ENCODE measurements at regions not wholly inside any gene's neighbourhood (a gene's known extent, or its start where the extent isn't known, plus 50 kb on each side); places are given as distances from the start of the nearest gene placed in this dataset.

DNA sequence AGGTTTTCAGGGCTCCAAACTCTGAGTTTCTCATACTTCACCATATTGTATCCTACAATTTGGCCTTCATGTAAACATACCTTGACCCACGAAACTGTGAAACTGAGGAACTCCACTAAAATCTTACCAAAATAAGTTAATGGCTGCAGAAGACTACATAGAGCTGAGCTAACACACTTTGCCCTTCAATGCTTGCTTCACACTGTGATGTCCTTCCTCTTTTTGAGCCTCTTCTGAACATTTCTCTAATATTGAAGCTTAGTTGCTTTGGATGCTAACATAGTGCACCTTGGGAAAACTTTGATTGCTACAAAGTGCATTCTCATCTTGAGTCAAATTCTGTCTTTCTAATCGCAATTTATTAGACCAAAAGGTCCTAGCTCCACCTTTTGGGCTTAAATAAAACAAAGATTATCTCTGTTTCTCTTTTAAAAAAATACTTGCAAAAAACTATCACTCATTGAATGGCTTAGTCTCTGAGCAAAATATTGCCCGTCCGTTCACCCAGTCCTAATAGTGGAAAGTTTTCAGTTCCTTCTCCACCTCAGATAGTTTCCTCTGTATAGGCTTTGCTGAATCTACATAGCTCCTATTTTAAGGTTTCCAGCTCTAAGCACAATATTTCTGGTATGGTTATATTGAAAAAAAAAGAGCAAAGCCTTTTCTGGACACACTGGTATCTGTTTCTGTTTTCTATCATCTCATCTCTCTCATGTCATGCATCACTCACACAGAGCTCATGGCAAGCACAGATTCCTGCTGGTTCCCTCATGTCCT is 494.6 kb downstream of the RFPL4B start:
- H3K36me3 ChIP-seq (ENCODE audit: control insufficient read depth in 2 of 2, insufficient read depth in 2 of 2, low read length in 1 of 2) = no peaks in the 10 kb centered on the region
- no peak for DNase-seq (ENCODE audit: low read depth in 6 of 9, low spot score in 9 of 9)
- no peaks in the 10 kb centered on the region for H3K4me1 ChIP-seq (ENCODE audit: control insufficient read depth in 2 of 2, insufficient read depth in 2 of 2, low read length in 2 of 2)
- H3K4me3 ChIP-seq (ENCODE audit: low read length in 2 of 2) = no peak overlapping the region
- no peaks in the 10 kb centered on the region for H3K27me3 ChIP-seq (ENCODE audit: control insufficient read depth in 2 of 2, insufficient read depth in 1 of 2, low read length in 1 of 2)
- no peak overlapping the region for H3K27ac ChIP-seq (ENCODE audit: low read depth in 1 of 2, low read length in 1 of 2)
- no peaks in the 10 kb centered on the region for H3K9me3 ChIP-seq (ENCODE audit: control insufficient read depth in 2 of 2, insufficient read depth in 1 of 2, low read length in 1 of 2)
- WGBS = 92% methylated on average over 4 of the region's 4 CpGs

DNA sequence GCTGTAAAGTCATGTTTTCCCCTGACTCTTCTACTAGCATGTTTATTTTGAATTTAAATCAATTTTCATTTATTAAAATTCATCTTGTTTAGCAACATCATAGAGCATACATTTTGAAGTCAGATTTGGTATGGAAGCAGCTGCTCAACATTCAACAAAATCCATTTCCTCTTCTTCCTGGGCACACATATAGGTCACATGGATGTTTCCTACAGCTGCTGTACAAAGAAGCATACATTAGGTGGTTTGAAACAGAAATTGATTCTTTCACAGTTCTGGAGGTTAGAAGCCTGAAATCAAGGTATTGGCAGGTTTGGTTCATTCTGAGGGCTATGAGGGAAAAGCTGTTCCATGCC is 495.2 kb downstream of the RFPL4B start:
- H3K27me3 ChIP-seq (ENCODE audit: control insufficient read depth in 2 of 2, insufficient read depth in 1 of 2, low read length in 1 of 2) = no peaks in the 10 kb centered on the region
- no peak for DNase-seq (ENCODE audit: low read depth in 6 of 9, low spot score in 9 of 9)

DNA sequence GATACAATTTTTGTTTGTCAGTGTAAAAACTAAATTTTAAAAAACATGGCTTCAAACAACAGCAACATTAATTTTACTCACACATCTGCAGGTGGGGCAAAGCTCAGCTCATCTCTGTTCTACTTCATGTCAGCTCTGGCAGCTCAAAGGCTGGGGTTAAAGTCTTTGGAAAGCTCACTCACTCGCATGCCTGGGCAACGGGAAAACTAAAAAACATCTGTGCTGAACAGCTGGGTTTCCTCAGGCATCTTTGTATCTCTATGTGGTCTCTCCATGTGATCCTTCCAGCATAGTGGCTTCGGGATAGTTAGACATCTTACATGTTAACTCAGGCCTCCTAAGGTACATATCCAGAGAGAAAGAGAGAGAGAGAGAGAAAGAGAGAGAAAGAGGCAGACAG is 499.6 kb downstream of the RFPL4B start:
- Histone ChIP-seq H3K27ac (ENCODE audit: low read depth in 1 of 2, low read length in 1 of 2) (no peak overlapping the region), H3K4me1 (ENCODE audit: control insufficient read depth in 2 of 2, insufficient read depth in 2 of 2, low read length in 2 of 2) (no peaks in the 10 kb centered on the region), H3K36me3 (ENCODE audit: control insufficient read depth in 2 of 2, insufficient read depth in 2 of 2, low read length in 1 of 2) (no peaks in the 10 kb centered on the region), H3K4me3 (ENCODE audit: low read length in 2 of 2) (no peak overlapping the region), H3K9me3 (ENCODE audit: control insufficient read depth in 2 of 2, insufficient read depth in 1 of 2, low read length in 1 of 2) (no peaks in the 10 kb centered on the region), H3K27me3 (ENCODE audit: control insufficient read depth in 2 of 2, insufficient read depth in 1 of 2, low read length in 1 of 2) (no peaks in the 10 kb centered on the region)
- 92% methylated on average over 3 of the region's 3 CpGs for WGBS
- no peak for DNase-seq (ENCODE audit: low read depth in 6 of 9, low spot score in 9 of 9)

More for the DNA sequence above, 495.2 kb downstream of the RFPL4B start:
- Histone ChIP-seq H3K9me3 (ENCODE audit: control insufficient read depth in 2 of 2, insufficient read depth in 1 of 2, low read length in 1 of 2) (no peaks in the 10 kb centered on the region), H3K4me3 (ENCODE audit: low read length in 2 of 2) (no peak overlapping the region), H3K27ac (ENCODE audit: low read depth in 1 of 2, low read length in 1 of 2) (no peak overlapping the region), H3K4me1 (ENCODE audit: control insufficient read depth in 2 of 2, insufficient read depth in 2 of 2, low read length in 2 of 2) (no peaks in the 10 kb centered on the region), H3K36me3 (ENCODE audit: control insufficient read depth in 2 of 2, insufficient read depth in 2 of 2, low read length in 1 of 2) (no peaks in the 10 kb centered on the region)

DNA sequence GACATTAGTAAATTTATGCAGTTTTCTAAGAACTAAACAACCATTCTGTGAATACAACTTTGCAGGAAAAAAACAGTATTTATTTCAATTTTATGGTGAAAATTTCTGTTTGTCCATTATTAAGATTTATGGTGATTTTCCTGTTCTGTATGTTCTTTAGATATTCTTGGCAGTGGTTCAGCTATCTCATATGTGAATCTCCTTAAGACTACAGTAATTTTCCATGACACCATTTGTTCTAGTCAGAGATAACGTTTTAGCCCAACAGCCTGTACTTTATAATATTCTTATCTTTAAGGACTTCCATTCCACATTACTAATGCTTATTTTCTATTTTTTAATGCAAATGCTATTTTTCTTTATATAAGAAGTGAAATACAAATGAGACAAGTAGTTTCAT is 504.0 kb downstream of the RFPL4B start:
- Histone ChIP-seq H3K36me3 (ENCODE audit: control insufficient read depth in 2 of 2, insufficient read depth in 2 of 2, low read length in 1 of 2) (no peaks in the 10 kb centered on the region), H3K27me3 (ENCODE audit: control insufficient read depth in 2 of 2, insufficient read depth in 1 of 2, low read length in 1 of 2) (no peaks in the 10 kb centered on the region), H3K4me3 (ENCODE audit: low read length in 2 of 2) (no peak overlapping the region), H3K4me1 (ENCODE audit: control insufficient read depth in 2 of 2, insufficient read depth in 2 of 2, low read length in 2 of 2) (no peaks in the 10 kb centered on the region), H3K9me3 (ENCODE audit: control insufficient read depth in 2 of 2, insufficient read depth in 1 of 2, low read length in 1 of 2) (no peaks in the 10 kb centered on the region), H3K27ac (ENCODE audit: low read depth in 1 of 2, low read length in 1 of 2) (no peak overlapping the region)
- DNase-seq (ENCODE audit: low read depth in 6 of 9, low spot score in 9 of 9) = no peak
- WGBS = 38% methylated on average over 1 of the region's 1 CpG

DNA sequence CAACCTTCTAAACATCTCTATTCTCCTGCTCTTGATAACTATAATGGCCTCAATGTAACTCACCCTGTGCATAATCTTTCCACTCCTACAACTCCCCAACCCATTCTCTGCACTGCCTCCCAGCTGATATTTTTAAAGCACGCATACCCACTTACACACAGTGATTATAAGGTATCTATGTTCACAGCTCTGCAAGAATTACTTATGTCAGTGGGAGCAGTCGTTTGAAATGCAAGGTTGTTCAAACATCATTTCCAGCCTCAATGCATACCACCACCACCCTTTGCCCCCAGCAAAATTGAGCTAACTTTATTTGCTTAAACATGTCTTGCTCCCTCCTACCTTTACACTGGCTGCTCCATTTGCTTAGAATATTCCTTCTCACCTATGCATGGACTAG is 506.0 kb downstream of the RFPL4B start:
- no peak for DNase-seq (ENCODE audit: low read depth in 6 of 9, low spot score in 9 of 9)
- Histone ChIP-seq H3K27me3 (ENCODE audit: control insufficient read depth in 2 of 2, insufficient read depth in 1 of 2, low read length in 1 of 2) (no peaks in the 10 kb centered on the region), H3K27ac (ENCODE audit: low read depth in 1 of 2, low read length in 1 of 2) (no peak overlapping the region), H3K4me1 (ENCODE audit: control insufficient read depth in 2 of 2, insufficient read depth in 2 of 2, low read length in 2 of 2) (no peaks in the 10 kb centered on the region), H3K36me3 (ENCODE audit: control insufficient read depth in 2 of 2, insufficient read depth in 2 of 2, low read length in 1 of 2) (no peaks in the 10 kb centered on the region), H3K9me3 (ENCODE audit: control insufficient read depth in 2 of 2, insufficient read depth in 1 of 2, low read length in 1 of 2) (no peaks in the 10 kb centered on the region), H3K4me3 (ENCODE audit: low read length in 2 of 2) (no peak overlapping the region)
- 89% methylated on average over 2 of the region's 2 CpGs for WGBS

DNA sequence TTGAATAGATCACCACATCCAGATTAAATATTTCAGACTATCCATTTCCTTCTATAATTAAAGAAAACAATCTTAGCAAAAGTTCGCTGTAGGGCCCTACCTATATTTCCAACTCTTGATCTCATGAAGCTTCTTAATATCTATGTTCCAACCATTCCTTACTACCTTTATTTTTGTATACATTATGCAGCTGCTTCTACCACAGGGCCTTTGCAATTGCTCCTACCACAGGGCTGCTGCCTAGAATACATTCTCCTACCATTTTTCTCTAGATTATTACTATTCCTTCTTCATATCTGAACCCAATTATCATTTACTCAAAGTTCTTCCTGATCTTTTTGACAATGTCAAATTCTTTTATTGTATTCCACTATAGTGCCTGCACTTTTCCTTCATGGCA is 516.6 kb downstream of the RFPL4B start:
- no peaks in the 10 kb centered on the region for H3K36me3 ChIP-seq (ENCODE audit: control insufficient read depth in 2 of 2, insufficient read depth in 2 of 2, low read length in 1 of 2)
- no peaks in the 10 kb centered on the region for H3K4me1 ChIP-seq (ENCODE audit: control insufficient read depth in 2 of 2, insufficient read depth in 2 of 2, low read length in 2 of 2)
- H3K27ac ChIP-seq (ENCODE audit: low read depth in 1 of 2, low read length in 1 of 2) = no peak overlapping the region
- H3K9me3 ChIP-seq (ENCODE audit: control insufficient read depth in 2 of 2, insufficient read depth in 1 of 2, low read length in 1 of 2) = no peaks in the 10 kb centered on the region
- WGBS = 93% methylated on average over 1 of the region's 1 CpG
- H3K4me3 ChIP-seq (ENCODE audit: low read length in 2 of 2) = no peak overlapping the region
- no peak for DNase-seq (ENCODE audit: low read depth in 6 of 9, low spot score in 9 of 9)
- no peaks in the 10 kb centered on the region for H3K27me3 ChIP-seq (ENCODE audit: control insufficient read depth in 2 of 2, insufficient read depth in 1 of 2, low read length in 1 of 2)

DNA sequence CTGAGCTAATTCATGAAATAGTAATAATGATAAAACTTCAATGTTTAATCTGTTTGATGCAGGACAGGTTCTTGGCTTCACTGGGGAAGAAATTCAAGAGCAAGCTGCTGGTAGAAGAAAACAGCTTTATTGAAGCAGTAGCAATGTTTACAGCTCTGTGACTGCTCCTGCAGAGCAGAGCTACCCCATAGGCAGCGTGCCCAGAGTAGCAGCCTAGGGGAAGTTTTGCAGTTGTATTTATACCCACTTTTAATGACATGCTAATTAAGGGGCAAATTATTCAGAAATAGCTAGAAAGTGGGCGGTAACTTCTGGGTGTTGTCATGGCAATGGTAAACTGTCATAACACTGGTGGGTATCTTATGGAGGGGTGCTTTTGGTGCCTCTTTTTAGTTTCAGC is 518.0 kb downstream of the RFPL4B start:
- Histone ChIP-seq H3K27ac (ENCODE audit: low read depth in 1 of 2, low read length in 1 of 2) (no peak overlapping the region), H3K4me1 (ENCODE audit: control insufficient read depth in 2 of 2, insufficient read depth in 2 of 2, low read length in 2 of 2) (no peaks in the 10 kb centered on the region), H3K4me3 (ENCODE audit: low read length in 2 of 2) (no peak overlapping the region), H3K36me3 (ENCODE audit: control insufficient read depth in 2 of 2, insufficient read depth in 2 of 2, low read length in 1 of 2) (no peaks in the 10 kb centered on the region), H3K27me3 (ENCODE audit: control insufficient read depth in 2 of 2, insufficient read depth in 1 of 2, low read length in 1 of 2) (no peaks in the 10 kb centered on the region), H3K9me3 (ENCODE audit: control insufficient read depth in 2 of 2, insufficient read depth in 1 of 2, low read length in 1 of 2) (no peaks in the 10 kb centered on the region)
- WGBS = 92% methylated on average over 2 of the region's 2 CpGs
- DNase-seq (ENCODE audit: low read depth in 6 of 9, low spot score in 9 of 9) = no peak

DNA sequence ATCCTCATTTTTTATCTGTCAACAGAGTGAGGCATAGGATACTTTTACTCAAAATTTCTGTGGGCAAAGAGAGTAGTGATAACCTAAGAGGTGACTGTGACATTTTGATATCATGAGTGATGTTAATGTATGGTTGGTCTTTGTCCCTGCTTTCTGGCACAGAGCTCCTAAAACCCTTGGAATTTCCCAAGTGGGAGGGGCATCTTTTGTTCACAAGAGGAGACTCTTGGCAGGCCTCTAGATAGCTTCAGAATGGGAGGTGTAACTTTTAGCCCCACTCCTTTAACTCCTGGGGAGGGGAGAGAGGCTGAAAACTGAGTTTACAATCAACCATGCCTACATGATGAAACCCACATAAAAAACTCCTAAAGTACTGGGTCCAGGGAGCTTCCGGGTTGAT is 527.8 kb downstream of the RFPL4B start:
- no peak overlapping the region for H3K4me3 ChIP-seq (ENCODE audit: low read length in 2 of 2)
- WGBS = 95% methylated on average over 1 of the region's 1 CpG
- H3K4me1 ChIP-seq (ENCODE audit: control insufficient read depth in 2 of 2, insufficient read depth in 2 of 2, low read length in 2 of 2) = no peaks in the 10 kb centered on the region
- H3K27ac ChIP-seq (ENCODE audit: low read depth in 1 of 2, low read length in 1 of 2) = no peak overlapping the region
- no peaks in the 10 kb centered on the region for H3K36me3 ChIP-seq (ENCODE audit: control insufficient read depth in 2 of 2, insufficient read depth in 2 of 2, low read length in 1 of 2)
- no peaks in the 10 kb centered on the region for H3K9me3 ChIP-seq (ENCODE audit: control insufficient read depth in 2 of 2, insufficient read depth in 1 of 2, low read length in 1 of 2)
- no peaks in the 10 kb centered on the region for H3K27me3 ChIP-seq (ENCODE audit: control insufficient read depth in 2 of 2, insufficient read depth in 1 of 2, low read length in 1 of 2)
- no peak for DNase-seq (ENCODE audit: low read depth in 6 of 9, low spot score in 9 of 9)

DNA sequence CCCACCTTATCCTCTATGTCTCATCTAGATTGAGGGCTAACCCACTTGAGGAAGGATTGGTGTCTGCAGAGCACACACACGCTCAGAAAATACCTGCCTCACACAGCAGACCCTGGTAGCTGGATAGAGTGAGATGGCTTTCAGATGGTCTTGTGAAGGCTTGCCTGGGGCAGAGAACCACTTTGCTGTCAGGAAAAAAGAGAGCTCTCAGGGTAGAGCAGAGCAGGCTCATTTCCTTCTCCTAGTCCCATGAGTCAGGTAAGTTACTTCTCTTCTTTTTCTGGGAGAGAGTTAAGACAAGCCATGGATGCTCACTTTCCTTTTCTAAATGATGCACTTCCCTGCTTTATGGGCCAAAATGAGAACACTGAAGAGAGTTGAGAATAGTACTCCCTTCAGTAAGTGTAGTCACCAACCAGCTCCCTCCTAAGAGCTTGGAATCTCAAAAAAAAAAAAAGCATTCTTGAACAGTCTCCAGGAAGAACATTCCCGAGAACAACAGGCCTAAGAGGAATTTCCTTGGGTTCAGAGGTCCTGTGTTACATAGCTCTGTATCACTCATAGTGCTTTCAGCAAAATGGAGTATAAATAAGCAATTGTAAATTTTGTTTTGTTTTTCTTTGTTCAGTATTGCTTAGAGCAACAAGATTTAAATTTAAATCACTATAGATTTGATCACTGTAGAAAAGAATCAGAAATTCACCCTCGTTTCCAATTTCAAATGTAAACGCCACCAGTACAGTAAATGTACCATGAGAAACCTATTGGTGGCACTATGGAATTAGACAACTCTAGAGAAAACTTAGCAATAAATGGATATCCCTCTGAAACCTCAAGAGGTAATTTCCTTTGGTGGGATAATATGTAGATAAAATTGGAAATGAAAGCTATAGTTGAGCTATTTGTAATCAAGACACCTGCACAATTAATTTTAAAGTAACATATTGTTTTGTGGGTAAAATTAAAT is 530.3 kb downstream of the RFPL4B start:
- H3K27ac ChIP-seq (ENCODE audit: low read depth in 1 of 2, low read length in 1 of 2) = no peak overlapping the region
- H3K4me1 ChIP-seq (ENCODE audit: control insufficient read depth in 2 of 2, insufficient read depth in 2 of 2, low read length in 2 of 2) = no peaks in the 10 kb centered on the region
- no peaks in the 10 kb centered on the region for H3K9me3 ChIP-seq (ENCODE audit: control insufficient read depth in 2 of 2, insufficient read depth in 1 of 2, low read length in 1 of 2)
- no peak overlapping the region for H3K4me3 ChIP-seq (ENCODE audit: low read length in 2 of 2)
- H3K36me3 ChIP-seq (ENCODE audit: control insufficient read depth in 2 of 2, insufficient read depth in 2 of 2, low read length in 1 of 2) = no peaks in the 10 kb centered on the region
- DNase-seq (ENCODE audit: low read depth in 6 of 9, low spot score in 9 of 9) = no peak
- 74% methylated on average over 4 of the region's 4 CpGs for WGBS
- H3K27me3 ChIP-seq (ENCODE audit: control insufficient read depth in 2 of 2, insufficient read depth in 1 of 2, low read length in 1 of 2) = no peaks in the 10 kb centered on the region

Measured in thymus (tissue), 11 donors.